ENCODE measurements at regions not wholly inside any gene's neighbourhood (a gene's known extent, or its start where the extent isn't known, plus 50 kb on each side); places are given as distances from the start of the nearest gene placed in this dataset.

DNA sequence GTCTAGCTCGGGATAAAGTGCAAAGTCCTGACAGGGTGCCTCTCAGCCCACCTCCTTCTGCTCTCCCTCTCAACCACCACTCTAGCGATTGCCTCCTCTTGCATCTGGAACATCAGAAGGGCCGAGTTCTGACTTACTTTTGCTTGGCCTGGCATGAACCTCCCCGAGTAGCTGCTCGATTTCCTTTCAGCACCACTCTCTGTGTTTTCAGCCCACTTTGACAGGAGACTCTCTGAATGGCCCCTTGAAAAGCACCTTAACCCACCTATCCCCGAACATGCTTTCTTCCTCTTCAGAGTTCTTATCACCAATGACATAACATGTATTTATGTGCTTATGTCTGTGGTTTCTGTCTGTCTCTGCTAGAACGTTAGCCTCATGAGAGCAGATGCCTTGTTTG lies 225.8 kb upstream of the RUNX1 start:
- TF ChIP-seq CTCF (IDR thresholded peaks at IDR 0.05 in 8 of 11, conservative IDR thresholded peaks at IDR 0.05 in 3 of 11): no peak
- no peak for TF ChIP-seq POLR2A (IDR thresholded peaks at IDR 0.05)

Measured in spleen (tissue), 7 donors.